A549 (cell line): ENCODE measurements at regions not wholly inside any gene's neighbourhood (a gene's known extent, or its start where the extent isn't known, plus 50 kb on each side); places are given as distances from the start of the nearest gene placed in this dataset.

Source experiments
- ATAC-seq, 2 experiments: fragments of 200-7000 bp in 1 of 2; fragments of >200 bp in 1 of 2; cut with Nextera tagmentation in 1 of 2; cut with Tn5 transposase in 1 of 2; 3 replicates each; pipeline versions ENCODE4 v1.8.0 to v1.9.1; 2018 to 2020; ENCODE audit warnings: mild to moderate bottlenecking in 1 of 2, moderate library complexity in 1 of 2
- CTCF ChIA-PET: fragments of 300-600 bp; sonication (Branson Sonifier 250); formaldehyde crosslinking; extraction: SDS; loops from one replicate; lab custom pipeline; 2021; ENCODE audit warnings: antibody characterized with exemption, inconsistent platforms; lab: Yijun Ruan, JAX
- POLR2A ChIA-PET: fragments of 350-600 bp; formaldehyde crosslinking; extraction: SDS; loops from one replicate; lab custom pipeline; 2021; ENCODE audit warnings: antibody characterized with exemption, inconsistent platforms; lab: Yijun Ruan, JAX
- DNase-seq, 2 experiments: peaks; one replicate each; pipeline versions ENCODE4 v3.0.0 to v3.0.0-alpha.2; 2011 to 2016; ENCODE audit warnings: low read depth in 1 of 2, low spot score in 1 of 2
- FAIRE-seq: peaks from 2 replicates; lab custom pipeline; 2011; peaks lifted over from hg19 to GRCh38; lab: Jason Lieb, UNC
- H3K27ac ChIP-seq, 2 experiments: fragments of >200 bp; sonication (Bioruptor Twin); formaldehyde crosslinking; 3 replicates each; pipeline ENCODE4 v1.5.1; 2016 to 2017
- H3K4me1 ChIP-seq: fragments of >200 bp; sonication (Bioruptor Twin); formaldehyde crosslinking; 3 replicates; pipeline ENCODE4 v1.6.1; 2016
- H3K4me2 ChIP-seq: fragments of >200 bp; sonication (Bioruptor Twin); formaldehyde crosslinking; 3 replicates; pipeline ENCODE4 v1.6.1; 2016
- H3K4me3 ChIP-seq: fragments of >200 bp; sonication (Bioruptor Twin); formaldehyde crosslinking; 3 replicates; pipeline ENCODE4 v1.5.1; 2016
- H3K9me3 ChIP-seq: fragments of >200 bp; sonication (Bioruptor Twin); formaldehyde crosslinking; 3 replicates; pipeline ENCODE4 v1.6.1; 2016
- ATOH8 ChIP-seq: fragments of 250-450 bp; sonication (Bioruptor Pico); IDR thresholded peaks from 2 replicates; pipeline ENCODE4 v1.5.0; 2020; ENCODE audit warnings: low read depth, mild to moderate bottlenecking, moderate library complexity
- BCL3 ChIP-seq: fragments of >200 bp; sonication (Bioruptor Twin); formaldehyde crosslinking; IDR thresholded peaks from 3 replicates; pipeline ENCODE4 v1.6.1; 2016
- BHLHE40 ChIP-seq: IDR thresholded peaks from 2 replicates; pipeline ENCODE4 v1.6.1; 2012; ENCODE audit warnings: low read depth, low read length, inconsistent platforms
- CBX2 ChIP-seq: fragments of 200-600 bp; sonication (generic); IDR thresholded peaks from 2 replicates; pipeline ENCODE4 v1.6.1; 2016; ENCODE audit warnings: low read depth, mild to moderate bottlenecking, borderline replicate concordance
- CEBPB ChIP-seq, 2 experiments: fragments of >200 bp in 1 of 2; sonication (Bioruptor Twin) in 1 of 2; formaldehyde crosslinking in 1 of 2; IDR thresholded peaks; 2 replicates each; pipeline ENCODE4 v1.6.1; 2012 to 2016
- CHD2 ChIP-seq: fragments of 150-350 bp; IDR thresholded peaks from 2 replicates; pipeline ENCODE4 v1.6.1; 2014; ENCODE audit warnings: low read length; ENCODE audit not compliant: partially characterized antibody
- CHD4 ChIP-seq: fragments of 200-600 bp; sonication (generic); IDR thresholded peaks from 2 replicates; pipeline ENCODE4 v1.6.1; 2016; ENCODE audit warnings: antibody characterized with exemption, mild to moderate bottlenecking, borderline replicate concordance
- CTCF ChIP-seq: fragments of >200 bp; sonication (Bioruptor Twin); formaldehyde crosslinking; IDR thresholded peaks from 3 replicates; pipeline ENCODE4 v1.5.1; 2016
- EHF ChIP-seq: fragments of 250-450 bp; sonication (Bioruptor Pico); IDR thresholded peaks from 2 replicates; pipeline ENCODE4 v1.5.0; 2020; ENCODE audit warnings: mild to moderate bottlenecking
- EHMT2 ChIP-seq: fragments of 200-600 bp; sonication (generic); IDR thresholded peaks from 2 replicates; pipeline ENCODE4 v1.6.1; 2016; ENCODE audit warnings: antibody characterized with exemption, low read depth, mild to moderate bottlenecking, moderate library complexity
- FOSB ChIP-seq: fragments of 250-450 bp; sonication (Bioruptor Pico); IDR thresholded peaks from 2 replicates; pipeline ENCODE4 v1.5.0; 2020; ENCODE audit warnings: mild to moderate bottlenecking, moderate library complexity
- FOXS1 ChIP-seq: fragments of 250-450 bp; sonication (Bioruptor Pico); IDR thresholded peaks from 2 replicates; pipeline ENCODE4 v1.5.0; 2020; ENCODE audit warnings: mild to moderate bottlenecking, moderate library complexity
- GATA3 ChIP-seq: IDR thresholded peaks from 2 replicates; pipeline ENCODE4 v1.6.1; 2012; ENCODE audit warnings: borderline replicate concordance
- HDAC2 ChIP-seq: fragments of 200-600 bp; sonication (generic); IDR thresholded peaks from 2 replicates; pipeline ENCODE4 v1.6.1; 2016
- HEYL ChIP-seq: fragments of 250-450 bp; sonication (Bioruptor Pico); IDR thresholded peaks from 2 replicates; pipeline ENCODE4 v1.8.0; 2021; ENCODE audit warnings: mild to moderate bottlenecking, moderate library complexity
- HOXB13 ChIP-seq: fragments of 250-450 bp; sonication (Bioruptor Pico); IDR thresholded peaks from 2 replicates; pipeline ENCODE4 v1.5.0; 2020; ENCODE audit warnings: low read depth, mild to moderate bottlenecking, moderate library complexity
- JUN ChIP-seq, 2 experiments: fragments of >200 bp; sonication (Bioruptor Twin); formaldehyde crosslinking; IDR thresholded peaks; 2 replicates in 1 of 2; 3 replicates in 1 of 2; pipeline ENCODE4 v1.6.1; 2016 to 2017
- KDM5A ChIP-seq: fragments of 200-600 bp; sonication (generic); IDR thresholded peaks from 2 replicates; pipeline ENCODE4 v1.6.1; 2016; ENCODE audit warnings: antibody characterized with exemption, mild to moderate bottlenecking
- MAFK ChIP-seq: fragments of 450-650 bp; IDR thresholded peaks from 2 replicates; pipeline ENCODE4 v1.6.1; 2014; ENCODE audit not compliant: partially characterized antibody
- MYC ChIP-seq: IDR thresholded peaks from 2 replicates; pipeline ENCODE4 v1.6.1; 2012; ENCODE audit warnings: mild to moderate bottlenecking, inconsistent platforms, low read length, improper control_type of control experiment, borderline replicate concordance
- NPAS2 ChIP-seq: fragments of 250-450 bp; sonication (Bioruptor Pico); IDR thresholded peaks from 2 replicates; pipeline ENCODE4 v1.8.0; 2022; ENCODE audit warnings: mild to moderate bottlenecking, moderate library complexity, borderline replicate concordance
- NR3C1 ChIP-seq: fragments of >200 bp; sonication (Bioruptor Twin); formaldehyde crosslinking; IDR thresholded peaks from 3 replicates; pipeline ENCODE4 v1.6.1; 2017
- RAD21 ChIP-seq, 2 experiments: fragments of >200 bp in 1 of 2; sonication (Bioruptor Twin) in 1 of 2; formaldehyde crosslinking in 1 of 2; IDR thresholded peaks in 1 of 2; conservative IDR thresholded peaks in 1 of 2; 2 replicates in 1 of 2; 3 replicates in 1 of 2; pipeline ENCODE4 v1.6.1; 2012 to 2018; ENCODE audit warnings: inconsistent platforms in 1 of 2
- RARB ChIP-seq: fragments of 250-450 bp; sonication (Bioruptor Pico); IDR thresholded peaks from 2 replicates; pipeline ENCODE4 v1.8.0; 2021; ENCODE audit warnings: mild to moderate bottlenecking, moderate library complexity
- RFX5 ChIP-seq: fragments of 450-650 bp; IDR thresholded peaks from 2 replicates; pipeline ENCODE4 v1.7.1; 2014; ENCODE audit warnings: antibody characterized with exemption, mild to moderate bottlenecking, moderate library complexity
- RNF2 ChIP-seq: fragments of 200-600 bp; sonication (generic); IDR thresholded peaks from 2 replicates; pipeline ENCODE4 v1.6.1; 2016; ENCODE audit warnings: low read depth, mild to moderate bottlenecking, antibody characterized with exemption, moderate library complexity, borderline replicate concordance
- SMC3 ChIP-seq: fragments of >200 bp; sonication (Bioruptor Twin); formaldehyde crosslinking; IDR thresholded peaks from 3 replicates; pipeline ENCODE4 v1.6.1; 2018; ENCODE audit warnings: inconsistent platforms
- SREBF2 ChIP-seq: fragments of 450-650 bp; IDR thresholded peaks from 2 replicates; pipeline ENCODE4 v1.6.1; 2014; ENCODE audit warnings: mild to moderate bottlenecking, moderate library complexity
- TFCP2L1 ChIP-seq: fragments of 250-450 bp; sonication (Bioruptor Pico); IDR thresholded peaks from 2 replicates; pipeline ENCODE4 v1.5.0; 2021; ENCODE audit warnings: mild to moderate bottlenecking
- ZFP36 ChIP-seq: fragments of 450-650 bp; IDR thresholded peaks from 2 replicates; pipeline ENCODE4 v1.6.1; 2014; ENCODE audit warnings: borderline replicate concordance; ENCODE audit not compliant: partially characterized antibody
- ZNF302 ChIP-seq: fragments of 250-450 bp; sonication (Bioruptor Pico); IDR thresholded peaks from 2 replicates; pipeline ENCODE4 v1.9.0; 2021; ENCODE audit warnings: inconsistent platforms, mild to moderate bottlenecking, moderate library complexity
- WGBS: methylation state at CpG from one replicate; pipeline ENCODE4 v1.1.6; 2017; ENCODE audit errors: missing lambda C conversion rate; 5-methylcytosine and 5-hydroxymethylcytosine counted together

- no peak for TF ChIP-seq SREBF2
- TF ChIP-seq MYC = no peak
- no peak for TF ChIP-seq HEYL (CRISPR knock-in tag)
- no peak for TF ChIP-seq MAFK
- TF ChIP-seq EHMT2 = no peak
- TF ChIP-seq CEBPB (IDR thresholded peaks at IDR 0.05) = no peak
- no peak for TF ChIP-seq RNF2
- no peak for DNase-seq
- CTCF ChIA-PET = no interaction called here
- Histone ChIP-seq H3K9me3 (no peaks in the 10 kb centered on the region), H3K4me3 (no peak overlapping the region), H3K4me1 (no peaks in the 10 kb centered on the region), H3K4me2 (no peak overlapping the region), H3K27ac (no peak overlapping the region)
- WGBS = 44% methylated on average over 12 of the region's 12 CpGs
- FAIRE-seq = no peak
- no peak for ATAC-seq
- POLR2A ChIA-PET = no interaction called here
These were observed 256.6 kb downstream of the DLL1 start for GRCh38 chr6:170034294-170034693.

- no peak for ATAC-seq
- WGBS = 22% methylated on average over 4 of the region's 4 CpGs
- ChIA-PET CTCF (no interaction called here), POLR2A (no interaction called here)
- no peak for FAIRE-seq
- no peak overlapping the region for H3K4me2 ChIP-seq
- TF ChIP-seq SMC3 (no peak), NR3C1 (no peak), CHD2 (no peak), FOXS1 (CRISPR knock-in tag) (no peak), RAD21 (conservative IDR thresholded peaks at IDR 0.05 in 1 of 2, IDR thresholded peaks at IDR 0.05 in 1 of 2) (no peak), RARB (no peak), CBX2 (no peak), ZNF302 (CRISPR knock-in tag) (no peak), EHF (CRISPR knock-in tag) (no peak), JUN (IDR thresholded peaks at IDR 0.05) (no peak), RFX5 (no peak), HOXB13 (no peak), GATA3 (no peak), CHD4 (no peak)
- DNase-seq = no peak
- H3K27ac ChIP-seq = no peak overlapping the region
- H3K4me1 ChIP-seq = no peaks in the 10 kb centered on the region
- no peak overlapping the region for H3K4me3 ChIP-seq
- H3K9me3 ChIP-seq = no peaks in the 10 kb centered on the region
These were observed 257.2 kb downstream of the DLL1 start for GRCh38 chr6:170033666-170034065.

- H3K4me1 ChIP-seq = no peaks in the 10 kb centered on the region
- 54% methylated on average over 8 of the region's 9 CpGs for WGBS
- H3K4me2 ChIP-seq = no peak overlapping the region
- ATAC-seq (no peak), FAIRE-seq (no peak), DNase-seq (no peak)
- ChIA-PET CTCF (no interaction called here), POLR2A (no interaction called here)
- no peak overlapping the region for H3K4me3 ChIP-seq
- H3K27ac ChIP-seq = no peak overlapping the region
- no peaks in the 10 kb centered on the region for H3K9me3 ChIP-seq
- no peak for TF ChIP-seq FOSB
- no peak for TF ChIP-seq EHMT2
- TF ChIP-seq MAFK = no peak
- no peak for TF ChIP-seq ZFP36
- no peak for TF ChIP-seq BHLHE40
- TF ChIP-seq NPAS2 = no peak
- TF ChIP-seq HDAC2 = no peak
- TF ChIP-seq EHF (CRISPR knock-in tag) = no peak
- no peak for TF ChIP-seq KDM5A
- no peak for TF ChIP-seq MYC
- TF ChIP-seq HOXB13 = no peak
- no peak for TF ChIP-seq BCL3
- TF ChIP-seq SMC3 = no peak
- TF ChIP-seq ATOH8 (CRISPR knock-in tag) = no peak
- TF ChIP-seq CTCF = no peak
- TF ChIP-seq TFCP2L1 (CRISPR knock-in tag) = no peak
These were observed 258.1 kb downstream of the DLL1 start for GRCh38 chr6:170032706-170033309.
